ENCODE measurements at regions not wholly inside any gene's neighbourhood (a gene's known extent, or its start where the extent isn't known, plus 50 kb on each side); places are given as distances from the start of the nearest gene placed in this dataset.

- DNase-seq (no peak), ATAC-seq (replicated peaks in 1 of 2) (no peak)
- Mint-ChIP-seq H3K9me3 (no peaks in the 10 kb centered on the region), H3K27me3 (ENCODE audit: low read depth) (no peaks in the 10 kb centered on the region), H3K27ac (no peak overlapping the region), H3K4me1 (ENCODE audit: low read depth) (peaks cover 2% of the 10 kb centered on the region), H3K36me3 (ENCODE audit: insufficient read depth in 2 of 2) (no peaks in the 10 kb centered on the region), H3K4me3 (no peak overlapping the region)
These were observed 197.3 kb upstream of the DDHD1 start for GRCh38 chr14:53350429-53350828.

GRCh38 chr14:53346988-53347387, 193.9 kb upstream of the DDHD1 start:
- Mint-ChIP-seq H3K36me3 (ENCODE audit: insufficient read depth in 2 of 2) (no peaks in the 10 kb centered on the region), H3K27me3 (ENCODE audit: low read depth) (no peaks in the 10 kb centered on the region), H3K4me3 (no peak overlapping the region), H3K9me3 (no peaks in the 10 kb centered on the region), H3K27ac (no peak overlapping the region), H3K4me1 (ENCODE audit: low read depth) (no peaks in the 10 kb centered on the region)
- ATAC-seq (replicated peaks in 1 of 2) = no peak
- no peak for DNase-seq

- Mint-ChIP-seq H3K27ac (no peak overlapping the region), H3K4me3 (no peak overlapping the region), H3K27me3 (ENCODE audit: low read depth) (no peaks in the 10 kb centered on the region), H3K9me3 (no peaks in the 10 kb centered on the region), H3K4me1 (ENCODE audit: low read depth) (no peaks in the 10 kb centered on the region), H3K36me3 (ENCODE audit: insufficient read depth in 2 of 2) (no peaks in the 10 kb centered on the region)
- DNase-seq (no peak), ATAC-seq (replicated peaks in 1 of 2) (no peak)
These were observed 188.2 kb upstream of the DDHD1 start for GRCh38 chr14:53341324-53341723.

- ATAC-seq (replicated peaks in 1 of 2) (no peak), DNase-seq (no peak)
- Mint-ChIP-seq H3K27ac (no peak overlapping the region), H3K4me3 (no peak overlapping the region), H3K4me1 (ENCODE audit: low read depth) (no peaks in the 10 kb centered on the region), H3K9me3 (no peaks in the 10 kb centered on the region), H3K27me3 (ENCODE audit: low read depth) (no peaks in the 10 kb centered on the region), H3K36me3 (ENCODE audit: insufficient read depth in 2 of 2) (no peaks in the 10 kb centered on the region)
These were observed 185.1 kb upstream of the DDHD1 start for GRCh38 chr14:53338192-53338591.

- no peak overlapping the region for H3K27ac Mint-ChIP-seq
- DNase-seq (no peak), ATAC-seq (replicated peaks in 1 of 2) (no peak)
- H3K4me3 Mint-ChIP-seq = no peak overlapping the region
- H3K27me3 Mint-ChIP-seq (ENCODE audit: low read depth) = no peaks in the 10 kb centered on the region
- H3K9me3 Mint-ChIP-seq = no peaks in the 10 kb centered on the region
- H3K4me1 Mint-ChIP-seq (ENCODE audit: low read depth) = no peaks in the 10 kb centered on the region
- H3K36me3 Mint-ChIP-seq (ENCODE audit: insufficient read depth in 2 of 2) = no peaks in the 10 kb centered on the region
These were observed 183.6 kb upstream of the DDHD1 start for GRCh38 chr14:53336729-53337128.

- peaks cover 8% of the 10 kb centered on the region for H3K4me1 Mint-ChIP-seq (ENCODE audit: low read depth)
- ATAC-seq (replicated peaks in 1 of 2) (no peak), DNase-seq (no peak)
- no peak overlapping the region for H3K27ac Mint-ChIP-seq
- no peaks in the 10 kb centered on the region for H3K9me3 Mint-ChIP-seq
- no peak overlapping the region for H3K4me3 Mint-ChIP-seq
- H3K27me3 Mint-ChIP-seq (ENCODE audit: low read depth) = no peaks in the 10 kb centered on the region
- H3K36me3 Mint-ChIP-seq (ENCODE audit: insufficient read depth in 2 of 2) = no peaks in the 10 kb centered on the region
These were observed 180.7 kb upstream of the DDHD1 start for GRCh38 chr14:53333809-53334208.

GRCh38 chr14:53331921-53332320, 178.8 kb upstream of the DDHD1 start:
- Mint-ChIP-seq H3K9me3 (no peaks in the 10 kb centered on the region), H3K4me1 (ENCODE audit: low read depth) (peaks cover 13% of the 10 kb centered on the region), H3K27me3 (ENCODE audit: low read depth) (no peaks in the 10 kb centered on the region), H3K27ac (no peak overlapping the region), H3K36me3 (ENCODE audit: insufficient read depth in 2 of 2) (no peaks in the 10 kb centered on the region), H3K4me3 (no peak overlapping the region)
- ATAC-seq (replicated peaks in 1 of 2) = no peak
- DNase-seq = no peak

GRCh38 chr14:53331247-53331646, 178.1 kb upstream of the DDHD1 start:
- ATAC-seq (replicated peaks in 1 of 2) = peak; percentile 92 to 95
- no peak for DNase-seq
- Mint-ChIP-seq H3K27ac (no peak overlapping the region), H3K4me1 (ENCODE audit: low read depth) (peaks cover 13% of the 10 kb centered on the region), H3K27me3 (ENCODE audit: low read depth) (no peaks in the 10 kb centered on the region), H3K36me3 (ENCODE audit: insufficient read depth in 2 of 2) (no peaks in the 10 kb centered on the region), H3K4me3 (no peak overlapping the region), H3K9me3 (no peaks in the 10 kb centered on the region)

- DNase-seq (no peak), ATAC-seq (replicated peaks in 1 of 2) (no peak)
- peaks cover 13% of the 10 kb centered on the region for H3K4me1 Mint-ChIP-seq (ENCODE audit: low read depth)
- no peak overlapping the region for H3K4me3 Mint-ChIP-seq
- no peaks in the 10 kb centered on the region for H3K9me3 Mint-ChIP-seq
- no peaks in the 10 kb centered on the region for H3K36me3 Mint-ChIP-seq (ENCODE audit: insufficient read depth in 2 of 2)
- H3K27ac Mint-ChIP-seq = no peak overlapping the region
- no peaks in the 10 kb centered on the region for H3K27me3 Mint-ChIP-seq (ENCODE audit: low read depth)
These were observed 177.3 kb upstream of the DDHD1 start for GRCh38 chr14:53330441-53330840.

GRCh38 chr14:53328841-53329240, 175.7 kb upstream of the DDHD1 start:
- peaks cover 2% of the 10 kb centered on the region in 2 donors for H3K36me3 Mint-ChIP-seq (ENCODE audit: insufficient read depth in 2 of 2)
- no peak overlapping the region for H3K27ac Mint-ChIP-seq
- no peaks in the 10 kb centered on the region for H3K9me3 Mint-ChIP-seq
- peaks cover 13% of the 10 kb centered on the region for H3K4me1 Mint-ChIP-seq (ENCODE audit: low read depth)
- H3K4me3 Mint-ChIP-seq = no peak overlapping the region
- no peak for DNase-seq
- no peak for ATAC-seq (replicated peaks in 1 of 2)
- no peaks in the 10 kb centered on the region for H3K27me3 Mint-ChIP-seq (ENCODE audit: low read depth)

GRCh38 chr14:53327716-53328115, 174.6 kb upstream of the DDHD1 start:
- H3K4me1 Mint-ChIP-seq (ENCODE audit: low read depth) = peaks cover 13% of the 10 kb centered on the region
- no peak overlapping the region for H3K27ac Mint-ChIP-seq
- H3K4me3 Mint-ChIP-seq = no peak overlapping the region
- DNase-seq (no peak), ATAC-seq (replicated peaks in 1 of 2) (no peak)
- no peaks in the 10 kb centered on the region for H3K9me3 Mint-ChIP-seq
- H3K27me3 Mint-ChIP-seq (ENCODE audit: low read depth) = no peaks in the 10 kb centered on the region
- peaks cover 2% of the 10 kb centered on the region in 2 donors for H3K36me3 Mint-ChIP-seq (ENCODE audit: insufficient read depth in 2 of 2)

- Mint-ChIP-seq H3K9me3 (peaks cover 2 to 4% of the 10 kb centered on the region in 2 donors), H3K4me1 (ENCODE audit: low read depth) (peaks cover 5% of the 10 kb centered on the region), H3K4me3 (no peak overlapping the region), H3K36me3 (ENCODE audit: insufficient read depth in 2 of 2) (peaks cover 2% of the 10 kb centered on the region in 2 donors), H3K27ac (no peak overlapping the region), H3K27me3 (ENCODE audit: low read depth) (no peaks in the 10 kb centered on the region)
- ATAC-seq (replicated peaks in 1 of 2) (no peak), DNase-seq (no peak)
These were observed 172.2 kb upstream of the DDHD1 start for GRCh38 chr14:53325176-53325806.

- Mint-ChIP-seq H3K36me3 (ENCODE audit: insufficient read depth in 2 of 2) (peaks cover 2 to 7% of the 10 kb centered on the region in 2 donors), H3K27ac (no peak overlapping the region), H3K27me3 (ENCODE audit: low read depth) (no peaks in the 10 kb centered on the region), H3K4me3 (no peak overlapping the region), H3K4me1 (ENCODE audit: low read depth) (no peaks in the 10 kb centered on the region), H3K9me3 (peaks cover 13 to 18% of the 10 kb centered on the region in 2 donors)
- ATAC-seq (replicated peaks in 1 of 2) (no peak), DNase-seq (no peak)
These were observed 163.4 kb upstream of the DDHD1 start for GRCh38 chr14:53316504-53316903.

GRCh38 chr14:53310412-53310811, 157.3 kb upstream of the DDHD1 start:
- Mint-ChIP-seq H3K27ac (no peak overlapping the region), H3K27me3 (ENCODE audit: low read depth) (peaks cover 6% of the 10 kb centered on the region), H3K4me3 (no peak overlapping the region), H3K9me3 (peaks cover 6 to 21% of the 10 kb centered on the region in 2 donors), H3K36me3 (ENCODE audit: insufficient read depth in 2 of 2) (peaks cover 0 to 8% of the 10 kb centered on the region in 2 donors), H3K4me1 (ENCODE audit: low read depth) (peaks cover 17% of the 10 kb centered on the region)
- DNase-seq (no peak), ATAC-seq (replicated peaks in 1 of 2) (no peak)
